Esophagus squamous epithelium (tissue), 4 donors: ENCODE measurements at regions not wholly inside any gene's neighbourhood (a gene's known extent, or its start where the extent isn't known, plus 50 kb on each side); places are given as distances from the start of the nearest gene placed in this dataset.
"Not testable (repeated sequence)": the region's sequence is repeated elsewhere in the genome, so short reads cannot be mapped to it uniquely, and the experiment has no call there.

Experiments
- POLR2A ChIP-seq, 4 donors: fragments of 450-650 bp; IDR thresholded peaks; one replicate each; pipeline ENCODE4 v1.6.1; 2017; ENCODE audit warnings: antibody characterized with exemption in 4 of 4, mild to moderate bottlenecking in 4 of 4, moderate library complexity in 3 of 4
- TF ChIP-seq, protein P1 (sequence below), 6 experiments: fragments of 450-650 bp in 4 of 6; fragments of 200-600 bp in 2 of 6; sonication (generic) in 2 of 6; IDR thresholded peaks; one replicate each; pipeline ENCODE4 v1.5.1; 2016 to 2019; ENCODE audit warnings: antibody characterized with exemption in 6 of 6, mild to moderate bottlenecking in 4 of 6, moderate library complexity in 4 of 6

- TF ChIP-seq, protein P1, sequence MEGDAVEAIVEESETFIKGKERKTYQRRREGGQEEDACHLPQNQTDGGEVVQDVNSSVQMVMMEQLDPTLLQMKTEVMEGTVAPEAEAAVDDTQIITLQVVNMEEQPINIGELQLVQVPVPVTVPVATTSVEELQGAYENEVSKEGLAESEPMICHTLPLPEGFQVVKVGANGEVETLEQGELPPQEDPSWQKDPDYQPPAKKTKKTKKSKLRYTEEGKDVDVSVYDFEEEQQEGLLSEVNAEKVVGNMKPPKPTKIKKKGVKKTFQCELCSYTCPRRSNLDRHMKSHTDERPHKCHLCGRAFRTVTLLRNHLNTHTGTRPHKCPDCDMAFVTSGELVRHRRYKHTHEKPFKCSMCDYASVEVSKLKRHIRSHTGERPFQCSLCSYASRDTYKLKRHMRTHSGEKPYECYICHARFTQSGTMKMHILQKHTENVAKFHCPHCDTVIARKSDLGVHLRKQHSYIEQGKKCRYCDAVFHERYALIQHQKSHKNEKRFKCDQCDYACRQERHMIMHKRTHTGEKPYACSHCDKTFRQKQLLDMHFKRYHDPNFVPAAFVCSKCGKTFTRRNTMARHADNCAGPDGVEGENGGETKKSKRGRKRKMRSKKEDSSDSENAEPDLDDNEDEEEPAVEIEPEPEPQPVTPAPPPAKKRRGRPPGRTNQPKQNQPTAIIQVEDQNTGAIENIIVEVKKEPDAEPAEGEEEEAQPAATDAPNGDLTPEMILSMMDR (IDR thresholded peaks at IDR 0.05) = not testable (repeated sequence)
- TF ChIP-seq POLR2A (IDR thresholded peaks at IDR 0.05) = not testable (repeated sequence)
Observed at GRCh38 chr9:41565572-41565971, 376.5 kb upstream of the ZNG1F start.
